Colonic mucosa (tissue), 4 donors: ENCODE measurements at regions not wholly inside any gene's neighbourhood (a gene's known extent, or its start where the extent isn't known, plus 50 kb on each side); places are given as distances from the start of the nearest gene placed in this dataset.

ENCODE experiments used
- DNase-seq: peaks from one replicate; pipeline ENCODE4 v3.0.0-alpha.2; 2020
- H3K27ac ChIP-seq: fragments of 200-600 bp; one replicate; pipeline ENCODE4 v1.8.0; 2021
- H3K27me3 ChIP-seq: fragments of 200-600 bp; one replicate; pipeline ENCODE4 v1.8.0; 2021
- H3K36me3 ChIP-seq: fragments of 200-600 bp; one replicate; pipeline ENCODE4 v1.8.0; 2021
- H3K4me1 ChIP-seq: fragments of 200-600 bp; one replicate; pipeline ENCODE4 v1.8.0; 2021; ENCODE audit warnings: mild to moderate bottlenecking
- H3K4me3 ChIP-seq: fragments of 200-600 bp; one replicate; pipeline ENCODE4 v1.8.0; 2021
- H3K9ac ChIP-seq, 2 donors: one replicate each; pipeline ENCODE4 v1.7.0; 2013; ENCODE audit warnings: control low read depth in 2 of 2, low read depth in 2 of 2, low read length in 2 of 2
- H3K9me3 ChIP-seq: fragments of 200-600 bp; one replicate; pipeline ENCODE4 v1.8.0; 2021
- CTCF ChIP-seq: fragments of 200-600 bp; IDR thresholded peaks from one replicate; pipeline ENCODE4 v1.8.0; 2022; ENCODE audit warnings: antibody characterized with exemption, mild to moderate bottlenecking
- intact Hi-C: fragments of 100-400 bp; cut with DNase I; formaldehyde crosslinking; loops from one replicate; pipeline ENCODE4 v1.14.1; 2022
- donor health status: healthy.
- donor health status: DM: no; HTN: no; CAD: no.
- donor health status: DM: no; HTN: no; CAD: no.

GRCh38 chr2:129180124-129180716 lies 799.2 kb upstream of the RAB6C start:
- Histone ChIP-seq H3K4me3 (no peak overlapping the region), H3K27me3 (no peaks in the 10 kb centered on the region), H3K36me3 (no peaks in the 10 kb centered on the region), H3K4me1 (no peaks in the 10 kb centered on the region), H3K9ac (no peak overlapping the region), H3K27ac (no peak overlapping the region), H3K9me3 (no peaks in the 10 kb centered on the region)
- DNase-seq = no peak
- TF ChIP-seq CTCF = no peak
- intact Hi-C loops = no loop called here

- Histone ChIP-seq H3K4me3 (no peak overlapping the region), H3K9me3 (no peaks in the 10 kb centered on the region), H3K9ac (no peak overlapping the region), H3K4me1 (no peaks in the 10 kb centered on the region), H3K27me3 (no peaks in the 10 kb centered on the region), H3K27ac (no peak overlapping the region), H3K36me3 (no peaks in the 10 kb centered on the region)
- intact Hi-C loops = no loop called here
- no peak for DNase-seq
- TF ChIP-seq CTCF = no peak
Measured at GRCh38 chr2:129181433-129181832, 798.0 kb upstream of the RAB6C start.

GRCh38 chr2:129181963-129182362 lies 797.5 kb upstream of the RAB6C start:
- Histone ChIP-seq H3K36me3 (no peaks in the 10 kb centered on the region), H3K9me3 (no peaks in the 10 kb centered on the region), H3K4me3 (no peak overlapping the region), H3K27me3 (no peaks in the 10 kb centered on the region), H3K27ac (no peak overlapping the region), H3K4me1 (no peaks in the 10 kb centered on the region), H3K9ac (no peak overlapping the region)
- no peak for TF ChIP-seq CTCF
- intact Hi-C loops = no loop called here
- DNase-seq = no peak

- no peak for DNase-seq
- H3K27ac ChIP-seq = no peak overlapping the region
- no peaks in the 10 kb centered on the region for H3K9me3 ChIP-seq
- no peak overlapping the region for H3K4me3 ChIP-seq
- no peak overlapping the region for H3K9ac ChIP-seq
- TF ChIP-seq CTCF = no peak
- H3K27me3 ChIP-seq = no peaks in the 10 kb centered on the region
- H3K4me1 ChIP-seq = no peaks in the 10 kb centered on the region
- no peaks in the 10 kb centered on the region for H3K36me3 ChIP-seq
- intact Hi-C loops = no loop called here
Measured at GRCh38 chr2:129187343-129187742, 792.1 kb upstream of the RAB6C start.

- no peaks in the 10 kb centered on the region for H3K27me3 ChIP-seq
- H3K27ac ChIP-seq = no peak overlapping the region
- H3K4me3 ChIP-seq = no peak overlapping the region
- TF ChIP-seq CTCF = no peak
- H3K4me1 ChIP-seq = no peaks in the 10 kb centered on the region
- H3K36me3 ChIP-seq = no peaks in the 10 kb centered on the region
- no peak for DNase-seq
- no peak overlapping the region for H3K9ac ChIP-seq
- no peaks in the 10 kb centered on the region for H3K9me3 ChIP-seq
- intact Hi-C loops = no loop called here
Measured at GRCh38 chr2:129188451-129188850, 791.0 kb upstream of the RAB6C start.
